A549 (cell line): ENCODE measurements at regions not wholly inside any gene's neighbourhood (a gene's known extent, or its start where the extent isn't known, plus 50 kb on each side); places are given as distances from the start of the nearest gene placed in this dataset.

Experiments
- ATAC-seq, 2 experiments: fragments of 200-7000 bp in 1 of 2; fragments of >200 bp in 1 of 2; cut with Nextera tagmentation in 1 of 2; cut with Tn5 transposase in 1 of 2; 3 replicates each; pipeline versions ENCODE4 v1.8.0 to v1.9.1; 2018 to 2020; ENCODE audit warnings: mild to moderate bottlenecking in 1 of 2, moderate library complexity in 1 of 2
- CTCF ChIA-PET: fragments of 300-600 bp; sonication (Branson Sonifier 250); formaldehyde crosslinking; extraction: SDS; loops from one replicate; lab custom pipeline; 2021; ENCODE audit warnings: antibody characterized with exemption, inconsistent platforms; lab: Yijun Ruan, JAX
- POLR2A ChIA-PET: fragments of 350-600 bp; formaldehyde crosslinking; extraction: SDS; loops from one replicate; lab custom pipeline; 2021; ENCODE audit warnings: antibody characterized with exemption, inconsistent platforms; lab: Yijun Ruan, JAX
- DNase-seq, 2 experiments: peaks; one replicate each; pipeline versions ENCODE4 v3.0.0 to v3.0.0-alpha.2; 2011 to 2016; ENCODE audit warnings: low read depth in 1 of 2, low spot score in 1 of 2
- FAIRE-seq: peaks from 2 replicates; lab custom pipeline; 2011; peaks lifted over from hg19 to GRCh38; lab: Jason Lieb, UNC
- H3K27ac ChIP-seq, 2 experiments: fragments of >200 bp; sonication (Bioruptor Twin); formaldehyde crosslinking; 3 replicates each; pipeline ENCODE4 v1.5.1; 2016 to 2017
- H3K4me1 ChIP-seq: fragments of >200 bp; sonication (Bioruptor Twin); formaldehyde crosslinking; 3 replicates; pipeline ENCODE4 v1.6.1; 2016
- H3K4me2 ChIP-seq: fragments of >200 bp; sonication (Bioruptor Twin); formaldehyde crosslinking; 3 replicates; pipeline ENCODE4 v1.6.1; 2016
- H3K4me3 ChIP-seq: fragments of >200 bp; sonication (Bioruptor Twin); formaldehyde crosslinking; 3 replicates; pipeline ENCODE4 v1.5.1; 2016
- H3K9me3 ChIP-seq: fragments of >200 bp; sonication (Bioruptor Twin); formaldehyde crosslinking; 3 replicates; pipeline ENCODE4 v1.6.1; 2016
- CBX8 ChIP-seq: fragments of 200-600 bp; sonication (generic); IDR thresholded peaks from 2 replicates; pipeline ENCODE4 v1.6.1; 2016
- CHD4 ChIP-seq: fragments of 200-600 bp; sonication (generic); IDR thresholded peaks from 2 replicates; pipeline ENCODE4 v1.6.1; 2016; ENCODE audit warnings: antibody characterized with exemption, mild to moderate bottlenecking, borderline replicate concordance
- CTCF ChIP-seq: fragments of >200 bp; sonication (Bioruptor Twin); formaldehyde crosslinking; IDR thresholded peaks from 3 replicates; pipeline ENCODE4 v1.5.1; 2016
- EHF ChIP-seq: fragments of 250-450 bp; sonication (Bioruptor Pico); IDR thresholded peaks from 2 replicates; pipeline ENCODE4 v1.5.0; 2020; ENCODE audit warnings: mild to moderate bottlenecking
- EHMT2 ChIP-seq: fragments of 200-600 bp; sonication (generic); IDR thresholded peaks from 2 replicates; pipeline ENCODE4 v1.6.1; 2016; ENCODE audit warnings: antibody characterized with exemption, low read depth, mild to moderate bottlenecking, moderate library complexity
- ELK1 ChIP-seq: fragments of 150-350 bp; IDR thresholded peaks from 2 replicates; pipeline ENCODE4 v1.6.1; 2014; ENCODE audit warnings: low read depth, mild to moderate bottlenecking, low read length
- EP300 ChIP-seq, 2 experiments: fragments of >200 bp; sonication (Bioruptor Twin); formaldehyde crosslinking; IDR thresholded peaks; 2 replicates in 1 of 2; 3 replicates in 1 of 2; pipeline ENCODE4 v1.6.1; 2016 to 2017
- ESRRA ChIP-seq: fragments of 150-350 bp; IDR thresholded peaks from 2 replicates; pipeline ENCODE4 v1.6.1; 2014; ENCODE audit warnings: mild to moderate bottlenecking, low read length, borderline replicate concordance
- FOSB ChIP-seq: fragments of 250-450 bp; sonication (Bioruptor Pico); IDR thresholded peaks from 2 replicates; pipeline ENCODE4 v1.5.0; 2020; ENCODE audit warnings: mild to moderate bottlenecking, moderate library complexity
- HES2 ChIP-seq: fragments of >200 bp; sonication (Bioruptor Twin); formaldehyde crosslinking; IDR thresholded peaks from 2 replicates; pipeline ENCODE4 v1.6.1; 2016
- HMGXB4 ChIP-seq: fragments of 250-450 bp; sonication (Bioruptor Pico); IDR thresholded peaks from 2 replicates; pipeline ENCODE4 v1.5.0; 2021; ENCODE audit warnings: mild to moderate bottlenecking, moderate library complexity, borderline replicate concordance
- HOXB5 ChIP-seq: fragments of 250-450 bp; sonication (Bioruptor Pico); IDR thresholded peaks from 2 replicates; pipeline ENCODE4 v1.5.0; 2020; ENCODE audit warnings: mild to moderate bottlenecking, moderate library complexity
- JUNB ChIP-seq: fragments of >200 bp; sonication (Bioruptor Twin); formaldehyde crosslinking; IDR thresholded peaks from 2 replicates; pipeline ENCODE4 v1.6.1; 2016
- KDM1A ChIP-seq: fragments of 200-600 bp; sonication (generic); IDR thresholded peaks from 2 replicates; pipeline ENCODE4 v1.6.1; 2016; ENCODE audit warnings: low read depth, mild to moderate bottlenecking
- KDM5A ChIP-seq: fragments of 200-600 bp; sonication (generic); IDR thresholded peaks from 2 replicates; pipeline ENCODE4 v1.6.1; 2016; ENCODE audit warnings: antibody characterized with exemption, mild to moderate bottlenecking
- MAFK ChIP-seq: fragments of 450-650 bp; IDR thresholded peaks from 2 replicates; pipeline ENCODE4 v1.6.1; 2014; ENCODE audit not compliant: partially characterized antibody
- MAX ChIP-seq: IDR thresholded peaks from 2 replicates; pipeline ENCODE4 v1.6.1; 2012
- NFE2L2 ChIP-seq: fragments of 150-350 bp; conservative IDR thresholded peaks from 2 replicates; pipeline ENCODE4 v1.6.1; 2014; ENCODE audit warnings: low read length
- NPAS2 ChIP-seq: fragments of 250-450 bp; sonication (Bioruptor Pico); IDR thresholded peaks from 2 replicates; pipeline ENCODE4 v1.8.0; 2022; ENCODE audit warnings: mild to moderate bottlenecking, moderate library complexity, borderline replicate concordance
- NR3C1 ChIP-seq: fragments of >200 bp; sonication (Bioruptor Twin); formaldehyde crosslinking; IDR thresholded peaks from 3 replicates; pipeline ENCODE4 v1.6.1; 2017
- PHF8 ChIP-seq: fragments of 200-600 bp; sonication (generic); IDR thresholded peaks from 2 replicates; pipeline ENCODE4 v1.6.1; 2016; ENCODE audit warnings: low read depth, mild to moderate bottlenecking, antibody characterized with exemption, moderate library complexity, borderline replicate concordance
- POLR2A ChIP-seq: IDR thresholded peaks from 2 replicates; pipeline ENCODE4 v1.6.1; 2012; ENCODE audit warnings: mild to moderate bottlenecking, low read length
- POLR2AphosphoS2 ChIP-seq: conservative IDR thresholded peaks from 2 replicates; pipeline ENCODE4 v1.6.1; 2012; ENCODE audit warnings: low read length, improper control_type of control experiment, inconsistent platforms
- RARB ChIP-seq: fragments of 250-450 bp; sonication (Bioruptor Pico); IDR thresholded peaks from 2 replicates; pipeline ENCODE4 v1.8.0; 2021; ENCODE audit warnings: mild to moderate bottlenecking, moderate library complexity
- RCOR1 ChIP-seq: fragments of 150-350 bp; IDR thresholded peaks from 2 replicates; pipeline ENCODE4 v1.6.1; 2014; ENCODE audit warnings: antibody characterized with exemption, low read length, low read depth
- RNF2 ChIP-seq: fragments of 200-600 bp; sonication (generic); IDR thresholded peaks from 2 replicates; pipeline ENCODE4 v1.6.1; 2016; ENCODE audit warnings: low read depth, mild to moderate bottlenecking, antibody characterized with exemption, moderate library complexity, borderline replicate concordance
- TFCP2L1 ChIP-seq: fragments of 250-450 bp; sonication (Bioruptor Pico); IDR thresholded peaks from 2 replicates; pipeline ENCODE4 v1.5.0; 2021; ENCODE audit warnings: mild to moderate bottlenecking
- ZC3H11A ChIP-seq: fragments of 450-650 bp; IDR thresholded peaks from 2 replicates; pipeline ENCODE4 v1.6.1; 2014; ENCODE audit warnings: antibody characterized with exemption, mild to moderate bottlenecking
- ZFP36 ChIP-seq: fragments of 450-650 bp; IDR thresholded peaks from 2 replicates; pipeline ENCODE4 v1.6.1; 2014; ENCODE audit warnings: borderline replicate concordance; ENCODE audit not compliant: partially characterized antibody
- ZSCAN20 ChIP-seq: fragments of 250-450 bp; sonication (Bioruptor Pico); IDR thresholded peaks from 2 replicates; pipeline ENCODE4 v1.8.0; 2022; ENCODE audit warnings: mild to moderate bottlenecking, moderate library complexity
- WGBS: methylation state at CpG from one replicate; pipeline ENCODE4 v1.1.6; 2017; ENCODE audit errors: missing lambda C conversion rate; 5-methylcytosine and 5-hydroxymethylcytosine counted together

GRCh38 chr3:144426967-144427366, 455.3 kb downstream of the DIPK2A start:
- Histone ChIP-seq H3K27ac (no peak overlapping the region), H3K4me2 (no peak overlapping the region), H3K9me3 (no peaks in the 10 kb centered on the region), H3K4me3 (no peak overlapping the region), H3K4me1 (no peaks in the 10 kb centered on the region)
- DNase-seq (no peak), FAIRE-seq (no peak), ATAC-seq (no peak)
- POLR2A ChIA-PET, result no interaction called here
- 17% methylated on average over 4 of the region's 4 CpGs for WGBS
- TF ChIP-seq JUNB (no peak), PHF8 (no peak), CBX8 (no peak), MAFK (no peak), HOXB5 (CRISPR knock-in tag) (no peak), RNF2 (no peak), ELK1 (no peak), EHMT2 (no peak), POLR2AphosphoS2 (no peak), FOSB (no peak), NR3C1 (no peak), RCOR1 (no peak), MAX (no peak), POLR2A (no peak), TFCP2L1 (CRISPR knock-in tag) (no peak), NPAS2 (CRISPR knock-in tag) (no peak), ESRRA (no peak), EP300 (IDR thresholded peaks at IDR 0.05) (no peak)
- CTCF ChIA-PET, result no interaction called here

GRCh38 chr3:144429719-144430121, 458.1 kb downstream of the DIPK2A start:
- CTCF ChIA-PET, result no interaction called here
- no peak for DNase-seq

More at GRCh38 chr3:144429719-144430121, 458.1 kb downstream of the DIPK2A start:
- Histone ChIP-seq H3K4me2 (no peak overlapping the region), H3K4me1 (no peaks in the 10 kb centered on the region), H3K4me3 (no peak overlapping the region), H3K9me3 (no peaks in the 10 kb centered on the region), H3K27ac (no peak overlapping the region)
- TF ChIP-seq MAFK (no peak), RARB (CRISPR knock-in tag) (no peak), RNF2 (no peak), PHF8 (no peak), RCOR1 (no peak), CHD4 (no peak), ZSCAN20 (CRISPR knock-in tag) (no peak), CBX8 (no peak), HES2 (no peak), NFE2L2 (no peak), MAX (no peak), KDM5A (no peak), CTCF (no peak), EHF (CRISPR knock-in tag) (no peak), KDM1A (no peak), HMGXB4 (CRISPR knock-in tag) (no peak), HOXB5 (CRISPR knock-in tag) (no peak), ZC3H11A (no peak), ZFP36 (no peak)
- FAIRE-seq, result no peak
- ATAC-seq, result no peak
- POLR2A ChIA-PET, result no interaction called here
- WGBS, result 15% methylated on average over 3 of the region's 3 CpGs
